K562 (cell line): ENCODE measurements at regions not wholly inside any gene's neighbourhood (a gene's known extent, or its start where the extent isn't known, plus 50 kb on each side); places are given as distances from the start of the nearest gene placed in this dataset.
"Not testable (repeated sequence)": the region's sequence is repeated elsewhere in the genome, so short reads cannot be mapped to it uniquely, and the experiment has no call there.

Experiments
- ATAC-seq: fragments of 200-7000 bp; cut with Tn5 transposase; 3 replicates; pipeline ENCODE4 v1.9.1; 2020; ENCODE audit warnings: moderate library complexity
- BruUV-seq: library from RNA; stranded (reverse); fragments of 400-500 nt; replicated peaks from 2 replicates; lab custom pipeline; 2021; lab: Mats Ljungman, UMichigan
- CTCF ChIA-PET: fragments of 300-600 bp; formaldehyde crosslinking; extraction: SDS; loops from one replicate; lab custom pipeline; 2021; ENCODE audit warnings: low intra/inter-chr PET ratio; lab: Yijun Ruan, JAX
- POLR2A ChIA-PET: fragments of 300-600, 350-650 bp; sonication (Branson Sonifier 250); formaldehyde crosslinking; extraction: SDS; loops from one replicate; lab custom pipeline; 2021; ENCODE audit warnings: antibody characterized with exemption, inconsistent platforms; lab: Yijun Ruan, JAX
- DNase-seq, 4 experiments: peaks; one replicate each; pipeline versions ENCODE4 v3.0.0 to v3.0.0-alpha.2; 2011 to 2018; ENCODE audit warnings: low spot score in 3 of 4, mixed read lengths in 3 of 4; ENCODE audit errors: extremely low read depth in 1 of 4
- FAIRE-seq: peaks from 2 replicates; lab custom pipeline; 2011; peaks lifted over from hg19 to GRCh38; lab: Jason Lieb, UNC
- H2AFZ ChIP-seq: 2 replicates; pipeline ENCODE4 v1.6.0; 2011; ENCODE audit warnings: low read depth, low read length, control low read depth, inconsistent platforms
- H3K27ac ChIP-seq: fragments of 200-600 bp; 3 replicates; pipeline ENCODE4 v1.8.0; 2011; ENCODE audit warnings: low read depth, mild to moderate bottlenecking, control low read depth, inconsistent platforms, low read length, moderate library complexity, mixed read lengths; ENCODE audit errors: extremely low read depth
- H3K27me3 ChIP-seq, 2 experiments: fragments of 300-600 bp in 1 of 2; 2 replicates in 1 of 2; 3 replicates in 1 of 2; pipeline versions ENCODE4 v1.6.0 to v1.8.0; 2011; ENCODE audit warnings: inconsistent platforms in 2 of 2, low read length in 2 of 2, mild to moderate bottlenecking in 1 of 2, mixed read lengths in 1 of 2, moderate library complexity in 1 of 2; ENCODE audit not compliant: control insufficient read depth in 2 of 2, insufficient read depth in 2 of 2
- H3K36me3 ChIP-seq: fragments of 300-600 bp; 3 replicates; pipeline ENCODE4 v1.8.0; 2011; ENCODE audit warnings: mild to moderate bottlenecking, low read length, inconsistent platforms; ENCODE audit not compliant: control insufficient read depth, insufficient read depth
- H3K4me1 ChIP-seq, 2 experiments: fragments of 200-600 bp in 1 of 2; replicated peaks in 1 of 2; 2 replicates in 1 of 2; 3 replicates in 1 of 2; pipeline versions ENCODE4 v1.5.1 to v1.8.0; 2011; ENCODE audit warnings: inconsistent platforms in 2 of 2, low read length in 2 of 2, mild to moderate bottlenecking in 1 of 2, mixed read lengths in 1 of 2, moderate library complexity in 1 of 2; ENCODE audit not compliant: control insufficient read depth in 2 of 2, insufficient read depth in 2 of 2
- H3K4me2 ChIP-seq: 2 replicates; pipeline ENCODE4 v1.6.1; 2011; ENCODE audit warnings: low read length, control low read depth, inconsistent platforms, mixed read lengths; ENCODE audit not compliant: insufficient read depth
- H3K4me3 ChIP-seq: fragments of 200-600 bp; sonication (generic), shearing (Covaris generic); 2 replicates; pipeline ENCODE4 v1.5.1; 2016; ENCODE audit warnings: control low read depth, inconsistent platforms
- H3K79me2 ChIP-seq: fragments of 200-600 bp; 3 replicates; pipeline ENCODE4 v1.8.0; 2011; ENCODE audit warnings: low read length, inconsistent platforms; ENCODE audit not compliant: control insufficient read depth, insufficient read depth
- H3K9ac ChIP-seq, 2 experiments: 2 replicates each; pipeline versions ENCODE4 v1.6.0 to v1.6.1; 2011; ENCODE audit warnings: low read depth in 2 of 2, low read length in 2 of 2, control low read depth in 1 of 2, inconsistent platforms in 1 of 2, mild to moderate bottlenecking in 1 of 2, mixed read lengths in 1 of 2; ENCODE audit not compliant: insufficient read depth in 1 of 2
- H3K9me1 ChIP-seq: one replicate; pipeline ENCODE4 v1.6.0; 2011; ENCODE audit warnings: inconsistent platforms, mild to moderate bottlenecking, low read length, moderate library complexity; ENCODE audit not compliant: control insufficient read depth, insufficient read depth
- H3K9me3 ChIP-seq: replicated peaks from 2 replicates; pipeline ENCODE4 v1.5.1; 2011; ENCODE audit warnings: low read depth, low read length, inconsistent platforms; ENCODE audit not compliant: control insufficient read depth, insufficient read depth
- H4K20me1 ChIP-seq: replicated peaks from 2 replicates; pipeline ENCODE4 v1.6.1; 2011; ENCODE audit warnings: low read length, inconsistent platforms, mixed read lengths; ENCODE audit not compliant: control insufficient read depth, insufficient read depth
- ATF6 ChIP-seq: sonication (generic); formaldehyde crosslinking; IDR thresholded peaks from 2 replicates; pipeline ENCODE4 v1.4.0; 2020; ENCODE audit warnings: mild to moderate bottlenecking, missing genetic modification reagents
- ETS2 ChIP-seq: IDR thresholded peaks from 2 replicates; pipeline ENCODE4 v1.6.1; 2016; ENCODE audit warnings: borderline replicate concordance, missing genetic modification characterization, mild to moderate bottlenecking, moderate library complexity, missing compliant biosample characterization; ENCODE audit not compliant: poor library complexity, severe bottlenecking
- HNRNPK ChIP-seq: fragments of 200-400 bp; formaldehyde crosslinking; IDR thresholded peaks from one replicate; pipeline ENCODE4 v1.6.1; 2018; ENCODE audit warnings: mild to moderate bottlenecking, low read depth, low read length; ENCODE audit not compliant: poor library complexity, severe bottlenecking
- PCBP1 ChIP-seq: fragments of 200-400 bp; formaldehyde crosslinking; IDR thresholded peaks from 2 replicates; pipeline ENCODE4 v1.6.1; 2018; ENCODE audit warnings: mild to moderate bottlenecking, low read depth, low read length; ENCODE audit not compliant: poor library complexity, severe bottlenecking
- THRB ChIP-seq: fragments of 450-650 bp; formaldehyde crosslinking; conservative IDR thresholded peaks from 2 replicates; pipeline ENCODE4 v1.4.0; 2022; ENCODE audit warnings: mild to moderate bottlenecking, missing genetic modification characterization
- ZNF699 ChIP-seq: fragments of 250-450 bp; sonication (Bioruptor Pico); IDR thresholded peaks from 2 replicates; pipeline ENCODE4 v1.8.0; 2021; ENCODE audit warnings: mild to moderate bottlenecking, moderate library complexity; ENCODE audit not compliant: insufficient replicate concordance
- WGBS: fragments of 100-300 bp; shearing (Covaris generic); methylation state at CpG from one replicate; pipeline ENCODE4 v1.1.6; 2016; ENCODE audit warnings: low coverage, mixed read lengths; ENCODE audit not compliant: insufficient coverage; ENCODE audit errors: missing lambda C conversion rate; 5-methylcytosine and 5-hydroxymethylcytosine counted together
- in situ Hi-C: fragments of 300-500 bp; cut with MboI; formaldehyde crosslinking; loops from 4 replicates; pipeline ENCODE4 v1.15.0; 2018; ENCODE audit warnings: inconsistent platforms, mixed read lengths
- intact Hi-C: fragments of 100-400 bp; cut with micrococcal nuclease; formaldehyde crosslinking; loops from 2 replicates; pipeline ENCODE4 v1.14.2; 2022
- TF ChIP-seq, protein P1 (sequence below), 3 experiments: fragments of 200-800 bp in 1 of 3; fragments of 250-450 bp in 1 of 3; fragments of 450-650 bp in 1 of 3; sonication (Bioruptor Pico) in 1 of 3; sonication (Bioruptor generic) in 1 of 3; formaldehyde crosslinking in 1 of 3; IDR thresholded peaks; 2 replicates each; pipeline versions ENCODE4 v1.6.1 to v1.8.0; 2016 to 2022; ENCODE audit warnings: mild to moderate bottlenecking in 2 of 3, missing genetic modification characterization in 2 of 3, missing compliant biosample characterization in 1 of 3, moderate library complexity in 1 of 3

GRCh38 chr6:166703149-166703710 lies 76.2 kb upstream of the RPS6KA2 start (continued):
- TF ChIP-seq THRB (CRISPR knock-in tag), result no peak
- no peak for TF ChIP-seq HNRNPK
- TF ChIP-seq ZNF699 (CRISPR knock-in tag), result no peak
- no peak for TF ChIP-seq ETS2 (tag)
- TF ChIP-seq, protein P1, sequence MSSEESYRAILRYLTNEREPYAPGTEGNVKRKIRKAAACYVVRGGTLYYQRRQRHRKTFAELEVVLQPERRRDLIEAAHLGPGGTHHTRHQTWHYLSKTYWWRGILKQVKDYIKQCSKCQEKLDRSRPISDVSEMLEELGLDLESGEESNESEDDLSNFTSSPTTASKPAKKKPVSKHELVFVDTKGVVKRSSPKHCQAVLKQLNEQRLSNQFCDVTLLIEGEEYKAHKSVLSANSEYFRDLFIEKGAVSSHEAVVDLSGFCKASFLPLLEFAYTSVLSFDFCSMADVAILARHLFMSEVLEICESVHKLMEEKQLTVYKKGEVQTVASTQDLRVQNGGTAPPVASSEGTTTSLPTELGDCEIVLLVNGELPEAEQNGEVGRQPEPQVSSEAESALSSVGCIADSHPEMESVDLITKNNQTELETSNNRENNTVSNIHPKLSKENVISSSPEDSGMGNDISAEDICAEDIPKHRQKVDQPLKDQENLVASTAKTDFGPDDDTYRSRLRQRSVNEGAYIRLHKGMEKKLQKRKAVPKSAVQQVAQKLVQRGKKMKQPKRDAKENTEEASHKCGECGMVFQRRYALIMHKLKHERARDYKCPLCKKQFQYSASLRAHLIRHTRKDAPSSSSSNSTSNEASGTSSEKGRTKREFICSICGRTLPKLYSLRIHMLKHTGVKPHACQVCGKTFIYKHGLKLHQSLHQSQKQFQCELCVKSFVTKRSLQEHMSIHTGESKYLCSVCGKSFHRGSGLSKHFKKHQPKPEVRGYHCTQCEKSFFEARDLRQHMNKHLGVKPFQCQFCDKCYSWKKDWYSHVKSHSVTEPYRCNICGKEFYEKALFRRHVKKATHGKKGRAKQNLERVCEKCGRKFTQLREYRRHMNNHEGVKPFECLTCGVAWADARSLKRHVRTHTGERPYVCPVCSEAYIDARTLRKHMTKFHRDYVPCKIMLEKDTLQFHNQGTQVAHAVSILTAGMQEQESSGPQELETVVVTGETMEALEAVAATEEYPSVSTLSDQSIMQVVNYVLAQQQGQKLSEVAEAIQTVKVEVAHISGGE (CRISPR knock-in tag; IDR thresholded peaks at IDR 0.05), result no peak
- no peak for TF ChIP-seq ATF6 (CRISPR knock-in tag)
- no peak for TF ChIP-seq PCBP1

DNA sequence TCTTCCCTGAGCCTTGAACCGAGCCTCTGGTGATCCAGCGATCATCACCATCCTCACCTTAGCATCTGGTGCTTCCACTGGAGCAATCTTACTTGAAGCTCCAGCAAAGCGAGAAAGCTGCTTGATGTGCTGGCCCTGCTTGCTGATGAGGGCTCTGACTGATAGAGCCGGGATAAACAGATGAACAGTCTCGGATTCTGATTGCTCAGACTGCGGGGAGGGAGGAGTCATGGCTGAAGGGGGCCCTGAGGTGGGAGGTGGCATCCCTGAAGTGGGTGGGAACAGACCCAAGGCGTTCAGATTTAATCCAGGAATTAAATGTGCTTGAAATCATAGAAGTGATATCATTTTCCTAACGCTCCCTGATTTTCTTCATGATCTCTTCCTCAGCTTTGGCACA lies 74.4 kb upstream of the RPS6KA2 start:
- under 1% methylated on average over 8 of the region's 8 CpGs for WGBS
- peaks cover 14 to 39% of the 10 kb centered on the region in 2 experiments; a peak in 4 of 5 replicates for H3K27me3 ChIP-seq
- CTCF ChIA-PET, H3K9me3 ChIP-seq, ATAC-seq, in situ Hi-C loops, H3K79me2 ChIP-seq, H3K9ac ChIP-seq, H2AFZ ChIP-seq, H3K36me3 ChIP-seq, DNase-seq, POLR2A ChIA-PET, H3K27ac ChIP-seq, H3K9me1 ChIP-seq, FAIRE-seq, H3K4me1 ChIP-seq, H3K4me2 ChIP-seq, H3K4me3 ChIP-seq, H4K20me1 ChIP-seq, BruUV-seq: not testable (repeated sequence)
- intact Hi-C loops, result loop anchor here (10.0 kb wide), 1 partner anchor 427 kb away; no protein-coding TSS in a partner anchor
